Kidney capillary endothelial cell (primary cell): ENCODE measurements at regions not wholly inside any gene's neighbourhood (a gene's known extent, or its start where the extent isn't known, plus 50 kb on each side); places are given as distances from the start of the nearest gene placed in this dataset.

Experiments used
- DNase-seq: peaks from one replicate; pipeline ENCODE4 v3.0.0-alpha.2; 2018; ENCODE audit warnings: low spot score

DNA sequence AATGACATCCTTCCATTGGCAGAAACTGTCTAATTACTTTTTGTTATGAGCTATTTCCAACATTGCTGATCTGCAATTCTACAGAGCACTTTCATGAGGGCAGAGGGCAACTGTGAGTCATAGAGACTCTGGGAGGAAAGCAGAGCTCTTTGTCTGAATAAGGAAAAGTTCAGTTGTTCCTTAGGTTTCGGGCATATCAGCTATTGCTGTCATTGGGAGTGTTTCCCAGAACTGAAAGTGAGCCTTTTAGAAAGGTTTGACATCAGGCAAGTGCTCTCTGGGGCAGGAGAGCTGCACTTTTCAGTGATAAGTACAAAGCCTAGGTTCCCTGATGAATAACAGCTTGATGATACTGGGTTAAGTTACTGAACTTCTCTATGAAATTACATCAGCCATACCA, 119.2 kb upstream of the EDNRA start:
- DNase-seq: peak; percentile 72

DNA sequence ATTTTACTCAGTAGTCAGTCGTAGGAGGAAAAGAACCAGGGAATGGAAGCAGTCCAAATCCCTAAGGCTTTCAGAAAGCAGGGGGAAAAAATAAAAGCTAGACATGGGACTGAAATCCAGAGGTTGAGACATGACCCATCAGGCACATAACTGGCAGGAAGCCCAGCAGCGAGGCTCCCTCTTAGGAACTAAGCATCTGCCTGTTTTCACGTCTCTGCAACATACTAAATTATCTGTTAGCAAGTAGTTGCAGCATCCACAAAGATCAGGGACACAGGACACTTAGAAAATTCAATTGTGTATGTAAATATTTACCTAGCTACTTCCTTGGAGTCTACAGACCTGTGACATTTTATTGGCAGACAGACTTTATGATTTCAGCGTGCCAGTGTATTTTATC, 118.0 kb upstream of the EDNRA start:
- DNase-seq: no peak

DNA sequence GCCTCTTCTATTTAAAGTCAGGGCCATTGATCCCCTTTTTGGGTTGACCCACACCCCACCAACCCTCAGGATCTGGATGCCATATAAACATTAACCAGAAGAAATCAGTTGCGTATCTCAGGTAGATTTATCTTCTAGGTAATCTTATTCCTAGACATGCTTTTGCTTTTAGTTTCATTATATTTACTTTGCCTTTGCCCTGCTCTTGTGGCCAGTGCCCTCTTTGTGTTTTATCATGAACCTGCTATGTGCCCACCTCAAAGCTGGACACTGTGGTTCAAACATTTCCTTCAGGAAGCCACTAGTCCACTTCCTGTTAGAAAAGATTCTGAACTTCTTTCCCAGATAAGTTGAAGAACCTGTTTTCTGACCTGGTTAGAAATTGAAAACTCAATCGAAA, 117.4 kb upstream of the EDNRA start:
- no peak for DNase-seq

DNA sequence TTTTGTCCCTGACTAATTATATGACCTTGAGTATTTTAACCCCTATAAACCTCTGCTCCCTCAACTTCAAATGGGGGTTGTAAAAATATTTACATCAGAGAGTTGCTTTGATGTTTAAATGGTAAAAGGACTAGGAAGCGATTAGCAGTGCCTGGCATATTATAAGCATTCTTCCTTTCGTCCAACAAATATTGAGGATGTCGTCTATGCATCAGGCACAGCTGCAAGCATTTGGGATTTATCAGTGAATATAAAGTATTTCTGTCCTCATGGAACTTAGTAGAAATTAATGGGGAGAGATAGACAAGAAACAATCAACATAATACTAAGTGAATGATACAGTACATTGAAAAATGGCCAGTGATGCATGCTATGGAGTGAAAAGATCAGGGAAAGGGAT, 115.5 kb upstream of the EDNRA start:
- DNase-seq: no peak

DNA sequence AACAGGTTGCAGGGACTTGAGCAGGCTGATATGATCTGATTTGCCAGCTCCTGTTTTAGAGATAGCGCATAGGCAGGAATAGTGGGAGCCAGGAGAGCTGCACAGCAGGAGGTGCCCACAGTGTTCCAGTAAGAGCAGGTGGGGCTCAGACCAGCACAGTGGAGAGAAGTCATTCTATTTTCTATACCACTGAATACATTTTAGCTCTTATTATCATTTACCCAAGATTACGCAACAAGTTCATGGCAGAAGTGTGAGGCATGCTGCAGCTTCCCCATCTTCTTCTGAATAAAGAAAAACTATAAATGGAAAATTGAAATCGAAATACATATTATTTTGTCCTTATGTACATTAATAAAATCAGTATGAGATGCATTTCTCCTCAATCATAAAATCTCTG, 114.7 kb upstream of the EDNRA start:
- no peak for DNase-seq

DNA sequence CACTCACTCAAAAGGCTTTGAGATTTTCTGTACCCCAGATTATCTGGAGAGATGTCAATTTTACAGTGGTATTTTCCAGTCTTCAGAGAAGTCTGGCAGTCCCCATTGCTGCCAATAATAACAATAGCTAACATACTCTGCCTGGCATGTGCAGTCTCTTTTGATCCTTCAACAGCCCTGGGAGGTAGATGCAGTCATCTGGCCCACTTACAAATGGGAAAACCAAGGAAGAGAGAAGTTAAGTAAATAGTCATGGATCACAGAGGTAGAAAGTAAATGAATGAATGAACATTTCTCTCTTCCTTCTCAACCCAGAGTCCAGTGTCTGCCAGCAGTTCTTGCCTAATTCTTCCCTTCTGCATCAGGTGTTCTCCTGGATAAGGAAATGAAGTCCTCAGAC, 113.0 kb upstream of the EDNRA start:
- DNase-seq: no peak

DNA sequence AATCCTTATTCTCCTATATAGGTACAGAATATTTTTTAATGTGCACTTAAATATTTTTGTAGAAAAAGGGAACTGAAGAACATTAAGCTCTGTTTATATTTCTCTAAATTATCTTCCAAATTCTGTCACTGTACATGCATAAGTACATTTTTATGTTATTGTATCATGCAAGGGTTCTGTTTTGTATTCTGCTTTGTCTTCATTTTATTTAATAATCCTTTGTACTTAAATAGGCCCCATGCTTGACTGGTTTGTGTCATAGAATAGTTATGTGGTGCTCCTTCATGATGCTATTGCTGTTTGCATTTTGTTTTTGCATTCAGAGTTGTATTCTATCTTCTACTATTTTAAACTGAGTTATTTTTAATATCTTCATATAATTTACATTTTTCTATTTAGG, 111.9 kb upstream of the EDNRA start:
- no peak for DNase-seq

DNA sequence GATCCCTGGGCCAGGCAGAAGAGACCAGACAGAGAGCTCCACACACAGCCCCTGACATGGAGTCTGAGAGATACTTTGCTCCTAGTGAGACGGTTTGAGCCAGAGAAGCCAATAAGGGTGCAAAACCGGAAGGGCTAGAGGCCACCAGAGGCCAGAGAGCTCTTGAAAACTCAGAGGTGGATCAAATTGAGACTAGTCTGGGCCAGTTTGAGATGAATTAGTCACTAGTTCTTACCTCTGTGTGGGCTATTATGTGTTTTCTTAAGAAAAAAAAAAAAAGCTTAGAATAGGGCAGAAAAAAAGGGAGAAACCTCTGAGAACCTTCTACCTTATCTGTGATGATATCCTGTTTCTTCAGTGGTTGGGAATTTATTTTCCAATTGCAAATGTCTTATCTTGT, 110.4 kb upstream of the EDNRA start:
- DNase-seq: no peak

DNA sequence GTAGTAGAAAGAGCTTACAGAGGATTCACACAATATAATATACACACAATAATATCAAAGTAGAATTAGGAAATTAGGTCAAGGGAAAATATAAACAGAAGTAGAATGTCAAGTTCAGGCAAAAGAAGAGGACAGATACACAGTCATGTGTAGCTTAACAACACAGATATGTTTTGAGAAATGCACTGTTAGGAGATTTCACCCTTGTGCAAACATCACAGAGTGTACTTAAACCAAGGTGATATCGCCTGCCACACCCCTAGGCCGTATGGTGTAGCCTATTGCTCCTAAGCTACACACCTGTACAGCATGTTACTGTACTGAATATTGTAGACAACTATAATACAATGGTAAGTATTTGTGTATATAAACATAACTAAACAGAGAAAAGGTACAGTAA, 110.0 kb upstream of the EDNRA start:
- no peak for DNase-seq

DNA sequence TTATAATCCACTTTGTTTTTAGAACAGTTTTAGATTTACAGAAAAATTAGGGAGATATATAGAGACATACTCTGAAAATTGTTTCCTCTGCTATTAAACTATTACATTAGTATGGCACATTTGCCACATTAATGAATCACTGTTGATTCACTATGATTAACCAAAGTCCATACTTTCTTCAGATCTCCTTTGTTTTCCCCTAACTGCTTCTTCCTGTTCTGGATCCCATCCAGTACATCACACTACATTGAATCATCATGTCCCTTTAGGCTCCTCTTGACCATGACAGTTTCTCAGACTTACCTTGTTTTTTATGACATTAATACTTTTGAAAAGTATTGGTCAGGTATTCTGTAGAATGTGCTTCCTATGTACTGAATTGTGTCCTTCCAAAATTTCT, 109.2 kb upstream of the EDNRA start:
- peak; percentile 58 for DNase-seq

DNA sequence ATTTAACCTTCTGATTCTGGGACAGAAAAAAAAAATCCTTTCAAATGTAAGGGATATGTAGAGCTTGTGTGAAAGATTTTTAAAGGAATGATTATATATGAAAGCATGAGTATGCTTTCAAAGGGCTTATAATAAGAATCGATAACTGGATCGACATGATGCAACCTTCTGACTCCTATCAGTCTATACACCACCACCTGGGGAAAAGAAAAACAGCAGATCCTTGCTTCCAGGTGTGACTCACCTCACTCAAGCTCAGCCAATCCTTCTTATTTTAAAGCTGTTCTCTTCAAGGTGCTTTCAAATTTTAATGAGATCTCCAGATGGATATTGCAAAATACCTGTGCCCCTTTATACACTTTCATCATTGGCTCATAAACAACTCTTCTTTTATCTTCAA, 102.1 kb upstream of the EDNRA start:
- no peak for DNase-seq

DNA sequence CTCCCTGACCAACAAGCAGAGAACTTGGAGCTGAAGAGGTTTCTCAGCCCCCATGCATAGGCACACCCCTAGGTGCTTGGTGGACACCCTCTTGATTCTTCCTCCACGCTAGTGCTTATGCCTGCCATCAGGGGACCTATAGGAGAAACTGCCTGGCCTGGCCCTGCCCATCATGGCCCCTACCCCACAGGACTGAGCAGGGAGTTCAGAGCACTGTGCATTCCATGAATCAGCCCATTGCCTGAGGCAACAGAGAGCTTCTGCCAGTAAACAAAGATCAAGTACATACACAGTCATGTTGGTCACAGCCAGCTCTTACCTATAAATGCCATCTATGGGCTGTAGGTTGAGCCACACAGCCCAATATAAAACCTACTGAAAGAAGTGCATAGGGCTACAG, 99.1 kb upstream of the EDNRA start:
- no peak for DNase-seq

DNA sequence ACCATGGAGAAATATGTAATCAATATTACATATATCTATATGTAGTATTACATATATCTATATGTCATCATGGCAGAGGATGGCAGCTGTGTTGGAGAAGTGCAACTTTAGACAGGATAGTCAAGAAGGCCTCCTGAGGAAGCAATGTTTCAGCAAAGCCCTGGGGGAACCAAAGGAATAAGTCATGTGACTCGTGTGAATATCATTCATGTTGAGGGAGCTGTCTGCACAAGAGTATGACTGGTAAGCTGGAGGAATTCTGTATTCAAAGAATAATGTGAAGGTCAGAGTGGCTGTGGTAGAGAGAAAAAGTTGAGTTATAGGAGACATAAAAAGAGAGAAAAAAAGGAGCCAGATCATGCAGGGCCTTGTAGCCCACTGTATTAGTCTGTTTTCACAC, 92.9 kb upstream of the EDNRA start:
- DNase-seq: no peak

DNA sequence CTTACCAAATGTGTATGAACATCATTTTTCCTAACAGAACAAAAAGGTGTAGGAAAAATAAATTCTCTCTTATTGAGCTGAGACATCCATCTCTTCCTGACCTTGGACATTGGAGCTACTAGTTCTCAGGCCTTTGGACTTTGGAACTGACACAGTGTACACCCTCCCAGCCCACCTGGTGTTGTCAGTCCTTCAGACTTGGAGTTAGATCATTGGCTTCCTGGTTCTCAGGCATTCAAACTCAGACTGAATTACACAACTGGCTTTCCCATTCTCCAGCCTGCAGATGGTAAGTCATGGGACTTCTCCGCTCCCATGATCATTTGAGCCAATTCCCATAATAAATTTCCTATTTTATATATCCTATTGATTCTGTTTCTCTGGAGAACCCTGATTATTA, 84.8 kb upstream of the EDNRA start:
- no peak for DNase-seq

DNA sequence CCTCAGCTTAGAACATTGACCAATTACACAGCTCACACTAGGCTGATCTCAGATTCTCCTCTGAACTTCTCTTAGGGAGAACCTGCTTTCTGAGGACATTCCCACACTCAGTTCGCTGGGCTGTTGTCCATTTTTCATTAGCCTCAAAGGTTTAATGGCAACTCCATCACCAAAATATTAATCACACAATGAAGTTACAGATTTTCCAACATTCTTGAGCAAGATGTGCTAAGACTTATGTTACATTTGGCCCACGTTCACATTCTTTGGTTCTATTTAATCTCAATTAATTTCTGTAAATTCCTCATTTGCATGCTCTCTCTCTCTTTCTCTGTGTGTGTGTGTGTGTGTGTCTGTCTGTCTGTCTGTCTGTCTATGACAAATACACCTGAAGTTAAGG, 82.3 kb upstream of the EDNRA start:
- no peak for DNase-seq

DNA sequence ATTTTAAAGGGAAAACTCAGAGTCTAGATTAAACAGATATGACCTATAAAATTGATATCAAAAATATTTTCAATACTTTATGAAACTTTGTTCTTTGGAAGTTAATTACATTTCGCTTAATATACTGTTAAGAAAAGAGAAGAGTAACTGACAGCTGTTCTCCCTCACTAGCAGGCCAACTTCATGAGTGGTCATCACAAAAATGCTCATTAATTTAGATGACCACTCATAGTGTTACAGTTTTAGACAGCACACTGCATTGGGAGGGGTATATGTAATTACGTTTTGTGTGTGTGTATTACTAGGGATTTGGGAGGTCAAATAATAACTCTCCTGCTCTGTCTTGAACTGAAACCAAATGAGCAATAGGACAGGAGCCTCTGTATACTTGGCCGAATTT, 80.2 kb upstream of the EDNRA start:
- no peak for DNase-seq

DNA sequence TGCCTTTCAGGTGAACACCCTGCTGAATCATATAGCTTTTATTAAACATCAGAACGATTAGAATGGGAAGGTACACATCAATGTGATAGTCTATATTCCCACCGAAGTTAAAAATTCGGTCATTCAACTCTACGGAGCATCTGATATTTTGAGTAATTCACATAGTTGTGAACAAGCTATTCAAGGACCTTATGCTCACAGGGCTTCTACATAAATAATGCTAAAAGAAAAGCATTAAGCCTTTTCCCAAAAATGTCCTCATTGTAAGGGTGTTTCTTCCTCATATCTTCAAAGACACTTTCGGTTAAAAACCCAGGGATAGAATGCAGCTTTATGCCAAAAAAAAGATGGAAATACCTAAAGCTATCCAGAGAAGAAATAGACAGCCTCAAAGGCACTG, 79.7 kb upstream of the EDNRA start:
- no peak for DNase-seq

DNA sequence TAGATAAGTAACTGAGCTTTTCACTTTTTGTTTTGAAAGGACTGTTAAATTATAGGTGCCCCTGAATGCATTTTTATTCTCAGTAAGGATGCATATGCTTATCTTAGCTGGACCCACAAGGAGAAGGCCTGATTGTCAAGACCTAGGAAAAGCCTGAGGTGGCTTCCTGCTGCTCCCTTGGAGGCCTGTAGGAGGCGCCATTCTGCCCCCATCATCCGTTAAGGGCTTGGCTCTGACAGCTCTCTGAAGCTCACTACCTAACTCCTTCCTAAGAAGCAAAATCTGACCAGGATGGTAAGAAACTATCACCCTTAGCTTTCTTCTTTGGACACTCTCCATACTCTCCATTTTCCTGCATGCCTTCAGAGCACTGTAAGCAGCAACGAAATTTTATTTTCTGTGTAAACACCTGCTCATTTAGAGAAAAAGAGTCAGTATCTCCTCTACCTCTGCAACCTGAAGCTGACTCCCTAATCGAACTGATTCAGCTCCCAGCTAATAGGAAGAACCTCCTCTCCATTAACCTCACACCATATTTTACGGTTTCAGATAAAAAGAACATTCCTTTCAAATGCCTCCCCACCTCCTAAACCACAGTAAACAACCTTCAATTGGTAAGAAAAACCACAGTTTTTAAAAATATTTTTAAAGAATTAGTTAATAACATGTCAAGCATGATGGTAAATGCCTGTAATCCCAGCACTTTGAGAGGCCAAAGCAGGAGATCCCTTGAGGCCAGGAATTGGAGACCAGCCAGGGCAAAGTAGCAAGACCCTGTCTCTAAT, 73.4 kb upstream of the EDNRA start:
- DNase-seq: no peak

DNA sequence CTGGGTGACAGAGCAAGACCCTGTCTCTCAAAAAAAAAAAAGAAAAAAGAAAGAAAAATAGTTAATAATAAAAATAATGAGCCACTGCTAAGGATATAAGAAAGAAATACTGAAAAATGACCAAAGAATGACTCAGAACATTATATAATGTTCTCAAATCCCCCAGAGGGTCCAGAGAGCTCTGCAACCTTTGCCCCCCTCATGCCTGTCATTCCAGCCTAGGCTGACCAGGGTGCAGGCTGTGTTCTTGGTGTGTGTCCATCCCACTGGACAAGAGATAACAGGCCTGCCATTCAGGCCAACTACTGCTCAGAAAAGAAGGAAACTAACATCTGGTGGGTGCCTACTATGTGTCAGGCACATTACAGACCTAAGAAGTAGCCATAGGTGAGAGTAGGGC, 72.7 kb upstream of the EDNRA start:
- no peak for DNase-seq

DNA sequence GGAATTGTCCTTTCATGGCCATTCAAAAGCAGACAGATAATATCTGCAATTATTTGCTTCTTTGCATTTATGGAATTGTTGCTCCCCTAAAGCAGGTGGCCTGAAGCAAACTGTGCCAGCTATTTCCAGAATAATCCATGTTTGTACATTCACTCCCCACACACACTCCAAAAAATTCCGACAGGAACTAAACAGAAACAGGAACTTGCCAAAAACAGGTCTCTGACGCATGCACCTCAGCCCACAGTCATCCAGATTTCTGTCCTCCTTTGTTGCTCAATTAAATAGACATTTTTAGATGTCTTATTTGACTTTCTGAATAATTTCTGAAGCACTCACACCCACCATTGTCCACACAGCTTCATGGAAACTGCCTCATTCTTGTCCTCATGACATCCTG, 71.5 kb upstream of the EDNRA start:
- no peak for DNase-seq

DNA sequence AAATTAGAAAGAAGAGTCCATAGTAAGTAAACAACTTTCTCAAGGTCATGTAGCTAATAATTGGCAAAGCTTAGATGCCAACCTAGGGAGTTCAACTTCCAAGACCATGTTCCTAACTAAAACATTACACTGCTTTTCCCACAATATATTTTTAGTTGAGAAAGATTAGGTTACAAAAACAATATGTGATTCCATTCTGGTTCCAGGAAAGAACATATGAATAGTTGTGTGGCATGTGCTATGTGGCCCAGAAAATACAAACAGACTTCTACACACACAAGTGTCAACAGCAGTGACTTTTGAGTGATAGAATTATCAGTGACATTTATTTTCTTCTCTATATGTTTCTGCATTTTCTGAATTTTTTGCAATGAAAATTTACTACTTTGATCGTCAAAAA, 62.7 kb upstream of the EDNRA start:
- DNase-seq: no peak

DNA sequence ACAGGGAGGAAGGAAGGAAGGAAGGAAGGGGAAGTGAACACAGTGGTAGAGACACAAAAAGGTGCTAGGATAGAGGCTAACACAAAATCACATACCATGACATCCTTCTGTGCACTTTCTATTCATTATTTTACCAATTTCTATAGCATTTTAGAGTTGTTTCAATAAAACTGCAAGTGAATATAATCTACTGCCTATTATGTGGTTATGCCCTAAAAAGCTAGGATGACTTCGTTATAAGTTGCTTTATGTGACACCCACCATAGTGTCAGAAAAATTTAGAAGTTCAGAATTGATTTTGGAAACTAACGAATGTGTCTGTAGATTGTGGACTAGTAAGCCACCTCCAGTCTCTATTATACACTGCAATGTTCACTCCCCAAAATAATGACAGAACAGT, 59.4 kb upstream of the EDNRA start:
- DNase-seq: no peak

DNA sequence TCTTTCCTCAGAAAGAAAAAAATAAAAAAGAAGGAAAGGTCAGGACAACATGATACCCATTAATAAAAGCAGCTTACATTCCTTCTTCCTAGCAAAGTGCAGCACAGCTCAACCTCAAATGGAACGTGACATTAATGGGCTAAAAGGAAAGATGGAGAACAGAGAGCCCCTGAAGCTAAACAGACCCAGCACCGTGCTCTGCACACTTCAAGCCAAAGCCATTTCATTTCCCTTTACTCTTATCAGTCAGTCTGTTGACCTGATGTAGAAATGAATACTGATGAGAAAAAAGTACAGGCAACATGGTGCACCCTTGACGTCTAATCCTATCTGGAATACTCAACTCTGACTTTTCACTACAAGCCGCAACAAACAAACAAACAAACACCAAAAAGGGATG, 57.7 kb upstream of the EDNRA start:
- no peak for DNase-seq

DNA sequence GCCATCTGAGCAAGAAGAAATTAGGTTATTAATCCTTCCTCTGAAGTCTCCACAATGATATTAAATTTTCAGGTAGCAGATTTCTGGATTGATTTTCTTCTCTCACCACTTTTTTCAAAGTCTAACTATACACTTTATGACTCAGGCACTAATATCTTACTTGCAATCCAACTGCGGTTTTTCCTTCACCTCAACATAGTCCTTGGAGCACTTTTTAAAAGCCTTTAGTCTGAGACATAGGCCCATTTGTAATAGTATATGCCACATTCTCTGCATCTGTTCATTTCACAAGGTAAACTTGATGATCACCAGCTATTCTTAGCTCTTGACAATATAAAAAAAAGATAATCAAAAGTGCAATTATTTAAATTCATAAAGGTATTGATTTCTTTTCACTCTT, 55.9 kb upstream of the EDNRA start:
- DNase-seq: no peak

DNA sequence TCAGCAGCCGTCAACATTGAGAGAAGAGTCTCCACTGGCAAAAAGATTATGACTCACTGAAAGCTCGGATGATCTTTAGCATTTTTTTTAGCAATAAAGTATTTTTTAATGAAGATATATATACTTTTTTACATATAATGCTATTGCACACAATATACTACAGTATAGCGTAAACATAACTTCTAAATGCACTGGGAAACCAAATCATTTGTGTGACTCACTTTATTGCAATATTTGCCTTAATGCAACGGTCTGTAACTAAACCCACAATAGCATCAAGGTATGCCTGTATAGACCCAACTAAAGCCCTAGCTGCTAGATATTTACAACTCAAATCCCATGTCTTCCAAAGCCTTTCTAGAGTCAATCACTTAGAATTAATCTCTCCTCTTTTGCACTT, 52.3 kb upstream of the EDNRA start:
- DNase-seq: no peak
